DMS153 (cell line): ENCODE measurements at regions not wholly inside any gene's neighbourhood (a gene's known extent, or its start where the extent isn't known, plus 50 kb on each side); places are given as distances from the start of the nearest gene placed in this dataset.

Experiments used
- DNase-seq: peaks from one replicate; lab custom pipeline; 2025; lab: John Stamatoyannopoulos, UW

DNA sequence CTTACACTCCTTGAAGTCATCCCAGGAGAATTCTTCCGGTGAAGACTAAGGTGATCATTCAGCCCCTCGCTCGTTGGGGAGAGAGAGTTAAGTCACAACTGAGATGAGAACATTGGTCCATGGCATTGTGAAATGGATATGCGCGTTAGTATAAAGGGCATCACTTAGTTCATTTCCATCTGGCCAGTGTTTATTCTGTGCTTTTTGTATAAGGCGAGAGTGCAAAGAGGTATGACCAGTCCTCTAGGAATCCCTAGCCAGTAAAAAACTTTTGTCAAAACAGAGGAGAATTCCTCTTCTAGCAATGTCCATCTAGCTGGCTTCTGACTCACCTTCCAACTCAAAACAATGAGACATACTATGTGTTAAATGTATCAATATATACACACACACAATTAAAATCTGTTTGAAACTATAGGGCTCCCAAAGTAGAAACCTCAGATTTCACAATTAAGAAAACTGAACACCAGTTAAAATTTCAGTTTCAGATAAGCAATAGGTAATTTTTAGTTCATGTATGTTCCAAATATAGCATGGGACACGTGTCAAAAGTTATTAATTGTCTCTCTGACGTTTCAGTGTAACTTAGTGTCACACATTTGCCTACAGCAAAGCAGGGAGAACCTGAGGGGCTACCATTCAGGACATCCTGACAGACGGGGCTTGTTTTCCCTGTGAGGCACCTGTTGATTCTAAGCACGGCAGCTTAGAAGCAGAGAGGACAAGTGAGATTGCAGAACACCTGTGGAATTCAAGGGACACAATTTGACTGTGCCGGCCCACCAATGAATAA lies 158.9 kb downstream of the KLF6 start:
- no peak for DNase-seq

DNA sequence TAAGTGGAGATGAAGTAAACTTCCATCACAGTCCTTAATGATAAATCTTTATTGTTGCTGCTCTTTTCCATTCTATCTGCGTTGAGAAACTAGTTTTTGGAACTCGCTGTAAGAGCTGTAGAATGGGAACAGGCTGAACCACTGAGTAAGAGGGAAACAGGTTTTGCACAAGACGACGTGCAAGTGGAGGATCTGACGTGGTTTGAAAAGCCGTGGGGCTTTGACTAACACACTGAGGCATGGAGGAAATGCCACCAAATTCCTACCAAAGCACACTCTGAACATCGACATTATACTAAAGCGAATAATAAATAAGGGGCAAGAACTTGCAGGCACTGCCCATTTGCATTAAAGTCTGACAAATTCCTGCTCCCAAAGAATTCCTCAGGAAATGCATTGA lies 160.6 kb downstream of the KLF6 start:
- DNase-seq = no peak

DNA sequence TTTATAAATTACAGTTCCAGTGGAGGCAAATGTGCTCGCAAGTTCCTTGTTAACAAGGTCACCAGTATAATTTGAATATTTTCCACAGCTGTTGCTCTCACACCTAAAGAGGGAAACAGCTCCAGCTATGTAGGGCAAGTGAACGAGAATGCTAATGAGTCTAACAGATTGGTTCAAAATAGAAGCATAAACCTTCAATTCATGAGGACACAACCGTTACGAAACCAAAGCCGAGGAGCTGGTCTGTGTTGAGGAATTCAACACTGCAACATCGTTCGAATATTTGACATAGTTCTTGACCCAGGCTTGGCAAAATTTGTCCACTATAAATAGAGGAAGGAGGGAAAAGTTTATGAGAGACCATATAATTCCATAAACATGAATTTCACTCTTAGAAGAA lies 161.3 kb downstream of the KLF6 start:
- DNase-seq = no peak

DNA sequence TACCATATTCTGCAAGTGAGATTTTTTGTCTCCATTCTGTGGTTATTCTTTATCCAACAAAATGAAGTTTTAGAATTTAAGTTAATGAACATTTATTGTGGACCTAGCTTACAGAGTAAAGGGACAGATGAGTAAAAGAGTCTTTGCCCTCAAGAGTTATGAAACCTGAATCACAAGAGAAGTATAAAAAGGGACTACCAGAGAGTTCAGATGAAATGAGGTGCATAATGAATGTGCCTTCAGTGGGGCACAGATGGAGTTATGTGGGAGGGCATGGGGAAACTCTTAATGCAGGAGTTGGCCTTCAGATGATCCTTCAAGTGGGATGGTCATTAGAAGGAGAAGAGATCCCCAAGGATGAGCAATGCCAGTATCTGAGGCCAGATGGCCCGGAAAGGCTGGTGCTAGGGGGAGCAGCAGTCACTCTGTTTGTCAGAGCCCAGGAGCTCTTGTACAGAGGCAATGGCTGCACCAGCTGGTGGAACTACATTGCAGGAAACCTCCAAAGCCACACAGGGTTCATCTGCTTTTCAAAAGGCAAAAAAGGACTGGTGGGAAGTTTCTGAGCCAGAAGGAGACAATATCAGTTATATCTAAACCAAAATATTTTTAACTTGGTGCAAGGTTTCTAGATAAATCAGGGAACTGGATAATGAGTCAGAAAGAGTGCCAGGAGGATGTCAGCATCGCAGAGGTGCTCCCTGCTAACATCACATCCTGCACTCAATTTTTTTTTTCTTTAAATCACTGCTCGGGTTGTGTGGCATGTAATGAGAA lies 162.0 kb downstream of the KLF6 start:
- no peak for DNase-seq

DNA sequence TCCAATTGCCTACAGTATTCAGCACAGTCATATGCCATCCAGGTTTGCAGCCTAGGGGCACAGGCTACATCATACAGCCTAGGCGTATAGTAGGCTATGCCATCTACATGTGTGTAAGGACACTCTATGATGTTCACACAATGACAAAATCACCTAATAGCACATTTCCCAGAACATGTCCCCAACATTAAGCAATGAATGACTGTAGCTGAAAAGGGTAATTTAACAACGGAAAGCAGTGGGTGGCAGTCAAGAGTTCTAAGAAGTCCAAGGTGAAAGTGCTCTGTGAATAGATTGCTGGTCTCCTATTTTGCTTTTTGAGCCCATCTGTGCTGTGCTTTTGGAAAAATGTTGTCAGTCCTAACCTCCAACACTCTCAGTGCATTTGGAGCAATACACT lies 162.6 kb downstream of the KLF6 start:
- no peak for DNase-seq

DNA sequence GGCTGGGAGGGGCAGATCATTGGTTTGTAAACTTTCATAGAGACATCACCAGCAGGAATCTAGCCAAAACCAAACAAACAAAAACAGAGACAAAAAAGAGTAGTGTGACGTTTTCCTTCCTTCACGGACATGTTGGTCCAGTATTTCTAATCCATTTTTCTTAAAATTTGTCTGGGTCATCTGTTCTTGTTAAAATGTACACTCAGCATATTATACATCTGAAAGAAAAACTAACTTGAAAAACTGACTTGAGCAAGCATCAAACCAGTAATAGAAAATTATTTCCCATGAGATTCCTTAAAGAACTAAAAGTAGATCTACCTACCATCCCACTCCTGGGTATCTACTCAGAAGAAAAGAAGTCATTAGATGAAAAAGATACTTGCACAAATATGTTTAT lies 164.2 kb downstream of the KLF6 start:
- no peak for DNase-seq

DNA sequence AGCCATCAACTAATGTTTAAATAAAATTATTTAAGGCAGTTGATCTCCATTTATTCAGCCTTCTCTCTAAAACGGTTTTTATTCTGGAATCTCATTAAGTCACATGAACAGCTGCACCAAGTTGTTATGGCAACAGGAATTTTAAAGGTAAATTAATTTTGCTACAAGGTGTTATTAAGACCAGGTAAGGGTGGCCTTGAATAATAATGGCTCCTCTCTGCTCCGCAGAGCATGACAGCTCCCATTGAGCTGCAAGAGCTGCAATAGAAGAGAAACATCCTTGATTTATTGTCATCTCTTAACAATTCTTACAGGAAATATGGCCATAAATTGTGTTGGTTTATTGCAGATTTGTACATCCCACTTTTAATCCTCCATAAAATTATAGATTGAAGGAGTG lies 165.8 kb downstream of the KLF6 start:
- no peak for DNase-seq

DNA sequence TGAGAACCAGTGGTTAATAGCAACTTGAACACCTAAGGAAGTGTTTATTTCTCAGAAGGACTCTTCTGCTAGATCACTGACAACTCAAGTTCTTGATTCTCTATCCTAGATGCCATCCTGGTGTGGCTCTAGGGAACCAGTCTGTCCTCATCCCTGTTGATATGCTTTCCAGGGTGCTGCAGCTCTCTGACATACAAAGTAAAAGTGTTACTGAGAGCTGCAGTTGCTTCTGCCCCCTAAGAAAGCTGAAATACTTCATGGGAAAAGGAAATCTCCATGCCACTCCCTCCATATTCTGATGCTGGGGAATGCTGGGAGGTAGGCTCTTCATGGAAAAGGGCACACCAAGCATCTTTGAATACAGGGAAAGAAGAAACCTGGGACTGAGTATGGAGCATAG lies 168.1 kb downstream of the KLF6 start:
- DNase-seq = no peak

DNA sequence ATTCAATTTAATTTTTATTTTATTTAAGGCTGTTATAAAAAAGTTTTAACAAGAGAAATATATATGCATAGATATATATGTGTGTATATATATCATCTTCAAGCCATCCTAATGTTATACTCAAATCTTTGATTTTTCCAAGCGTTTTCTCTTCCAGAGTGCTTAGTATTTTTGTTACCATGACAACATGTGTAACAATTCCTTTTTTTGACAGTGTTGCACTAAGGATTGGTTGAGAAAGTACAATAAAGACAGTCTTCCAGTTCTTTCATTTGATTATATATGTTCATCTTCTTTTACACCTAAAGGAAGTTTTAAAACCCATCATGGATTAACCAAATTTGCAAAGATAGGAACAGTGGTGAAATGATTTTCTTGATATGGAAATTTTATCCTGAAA lies 171.7 kb downstream of the KLF6 start:
- DNase-seq = no peak

DNA sequence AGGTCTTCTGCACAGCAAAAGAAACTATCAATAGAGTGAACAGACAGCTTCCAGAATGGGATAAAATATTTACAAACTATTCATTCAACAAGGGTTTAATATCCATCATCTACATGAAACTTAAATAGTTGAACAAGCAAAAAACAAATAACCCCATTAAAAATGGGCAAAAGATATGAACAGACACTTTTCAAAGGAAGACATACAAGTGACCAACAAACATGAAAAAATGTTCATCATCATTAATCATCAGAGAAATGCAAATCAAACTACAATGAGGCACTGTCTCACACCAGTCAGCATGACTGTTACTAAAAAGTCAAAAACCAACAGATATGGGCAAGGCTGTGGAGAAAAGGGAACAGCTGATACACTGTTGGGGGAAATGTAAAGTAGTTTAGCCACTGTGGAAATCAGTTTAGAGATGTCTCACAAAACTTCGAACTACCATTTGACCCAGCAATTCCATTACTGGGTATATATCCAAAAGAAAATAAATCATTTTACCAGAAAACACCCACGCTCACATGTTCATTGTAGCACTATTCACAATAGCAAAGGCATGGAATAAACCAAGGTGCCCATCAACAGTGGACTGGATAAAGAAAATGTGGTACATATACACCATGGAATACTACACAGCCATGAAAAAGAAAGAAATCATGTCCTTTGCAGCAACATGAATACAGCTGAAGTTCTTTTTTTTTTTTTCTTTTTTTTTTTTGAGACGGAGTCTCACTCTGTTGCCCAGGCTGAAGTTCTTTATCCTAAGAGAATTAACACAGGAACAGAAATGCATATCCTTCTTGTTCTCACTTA lies 172.6 kb downstream of the KLF6 start:
- DNase-seq = no peak

DNA sequence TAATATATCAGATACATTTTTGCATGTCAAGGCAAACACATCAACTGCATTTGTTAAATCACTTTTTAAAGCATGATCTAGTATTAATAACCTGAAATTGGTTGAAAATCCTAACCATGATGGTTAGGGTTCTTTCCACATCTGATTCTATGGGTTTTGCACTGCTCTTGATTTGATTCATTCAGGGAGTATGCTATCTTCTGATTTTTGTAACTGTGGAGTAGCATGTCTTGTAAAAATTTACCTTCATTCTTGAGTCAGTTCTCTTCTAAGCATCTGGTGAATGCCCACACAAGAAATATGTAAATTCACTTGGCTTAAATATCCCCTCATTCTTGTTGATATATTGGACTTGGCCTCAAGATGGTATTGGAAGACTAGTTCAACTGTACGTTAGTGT lies 178.7 kb downstream of the KLF6 start:
- no peak for DNase-seq

DNA sequence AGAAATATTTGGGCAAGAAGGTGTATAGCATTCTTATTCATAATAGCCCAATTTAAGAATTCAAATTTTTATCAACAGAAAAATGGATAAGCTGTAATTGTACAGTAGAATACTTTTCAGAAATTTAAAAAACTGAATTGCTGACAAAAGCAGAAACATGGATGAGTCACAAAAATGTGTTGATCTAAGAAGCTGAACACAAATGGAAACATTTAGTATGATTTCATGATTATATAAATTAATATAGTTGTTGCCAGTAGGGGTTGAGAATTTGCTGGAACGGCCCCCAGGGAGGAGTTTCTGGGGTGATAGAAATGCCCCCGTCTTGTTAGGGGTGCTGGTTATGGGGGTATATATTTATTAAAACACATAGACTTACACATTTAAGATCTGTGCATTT lies 179.1 kb downstream of the KLF6 start:
- no peak for DNase-seq

DNA sequence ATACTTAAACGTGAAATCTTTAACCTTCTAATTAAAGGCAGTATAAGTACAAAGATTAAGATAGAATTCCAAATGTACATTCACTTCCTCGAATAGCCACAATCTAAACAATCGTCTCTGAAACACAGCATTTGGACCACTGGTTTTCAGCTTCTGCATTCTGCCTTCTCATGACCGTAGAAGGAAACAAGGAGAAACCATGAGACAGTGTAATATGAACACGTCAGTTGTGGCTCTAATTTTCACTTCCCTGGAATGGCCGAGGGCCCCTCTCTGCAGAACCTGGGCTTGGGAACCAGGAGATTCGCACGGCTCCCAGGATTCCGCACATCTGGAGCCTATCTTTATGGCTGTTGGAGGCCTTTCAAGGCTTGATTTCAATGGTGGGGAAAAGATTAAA lies 189.3 kb downstream of the KLF6 start:
- DNase-seq = no peak

DNA sequence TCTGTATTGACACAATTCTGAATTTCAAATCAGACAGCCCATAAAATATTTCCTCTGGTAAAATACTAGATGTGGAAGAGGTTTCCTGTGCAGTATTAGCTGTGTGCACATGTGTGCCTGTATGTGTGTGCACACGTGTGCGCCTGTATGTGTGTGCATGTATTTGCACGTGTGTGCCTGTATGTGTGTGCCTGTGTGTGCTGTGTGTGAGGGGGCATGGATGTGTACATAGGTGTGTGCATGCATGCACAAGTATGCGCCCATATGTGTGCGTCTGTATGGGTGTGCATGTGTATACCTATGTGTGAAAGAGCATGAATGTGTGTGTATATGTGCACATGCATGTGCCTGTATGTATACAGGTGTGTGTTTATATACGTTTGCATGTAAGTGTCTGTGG lies 191.4 kb downstream of the KLF6 start:
- no peak for DNase-seq

DNA sequence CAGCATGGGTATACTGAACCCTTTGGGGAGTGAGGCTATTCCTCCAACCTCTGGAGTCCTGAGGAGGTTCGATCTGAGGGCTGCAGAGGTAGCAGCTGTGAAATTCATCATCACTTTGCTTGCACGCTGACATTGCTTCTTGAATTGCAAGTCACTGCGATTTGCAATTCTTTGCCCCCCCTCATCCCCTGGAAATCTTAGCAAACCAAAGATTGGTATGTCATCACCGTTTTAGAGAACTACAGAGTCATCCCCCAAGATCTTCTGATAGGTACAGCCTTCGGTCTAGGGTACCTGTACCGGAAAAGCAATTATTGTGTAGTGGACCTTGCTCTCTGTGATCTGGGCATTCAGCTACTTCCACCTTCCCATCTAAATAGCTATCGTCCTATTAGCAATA lies 192.6 kb downstream of the KLF6 start:
- DNase-seq = no peak

DNA sequence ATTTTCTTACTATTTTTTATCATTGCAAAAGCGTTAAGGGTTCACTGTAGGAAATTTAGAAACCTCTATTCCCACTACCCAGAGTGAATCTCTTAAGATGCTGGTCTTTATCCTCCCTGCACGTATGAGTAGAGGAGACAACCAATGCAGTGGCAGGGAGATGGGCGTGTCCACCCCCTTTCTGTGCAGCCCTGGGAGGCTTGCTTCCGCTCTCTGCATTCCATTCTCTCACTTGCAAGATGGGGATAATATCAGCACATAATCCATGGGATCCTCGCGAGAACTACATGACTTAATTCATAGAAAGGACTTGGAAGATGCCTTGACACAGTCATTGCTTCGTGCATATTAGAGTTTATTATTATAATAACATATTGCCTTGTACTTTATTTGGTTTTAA lies 196.2 kb downstream of the KLF6 start:
- DNase-seq = no peak

DNA sequence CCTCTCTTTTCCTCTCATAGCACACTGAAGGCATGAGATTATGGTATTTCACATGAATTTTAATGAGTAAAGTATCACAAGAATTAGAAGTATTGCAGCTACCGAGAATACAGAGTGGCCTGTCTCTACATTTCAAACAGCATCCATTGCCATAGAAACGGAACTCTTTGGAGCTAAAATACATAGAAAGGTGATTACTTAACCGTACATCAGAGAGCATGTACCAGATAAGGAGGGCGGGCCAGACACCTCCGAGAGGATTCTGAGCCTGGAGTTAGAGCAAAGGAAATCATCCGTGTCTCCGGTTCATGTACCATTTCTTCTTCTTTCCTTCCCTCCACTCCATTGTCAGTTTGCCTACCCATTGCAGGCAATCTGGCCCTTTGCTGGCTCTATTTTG lies 196.7 kb downstream of the KLF6 start:
- no peak for DNase-seq

DNA sequence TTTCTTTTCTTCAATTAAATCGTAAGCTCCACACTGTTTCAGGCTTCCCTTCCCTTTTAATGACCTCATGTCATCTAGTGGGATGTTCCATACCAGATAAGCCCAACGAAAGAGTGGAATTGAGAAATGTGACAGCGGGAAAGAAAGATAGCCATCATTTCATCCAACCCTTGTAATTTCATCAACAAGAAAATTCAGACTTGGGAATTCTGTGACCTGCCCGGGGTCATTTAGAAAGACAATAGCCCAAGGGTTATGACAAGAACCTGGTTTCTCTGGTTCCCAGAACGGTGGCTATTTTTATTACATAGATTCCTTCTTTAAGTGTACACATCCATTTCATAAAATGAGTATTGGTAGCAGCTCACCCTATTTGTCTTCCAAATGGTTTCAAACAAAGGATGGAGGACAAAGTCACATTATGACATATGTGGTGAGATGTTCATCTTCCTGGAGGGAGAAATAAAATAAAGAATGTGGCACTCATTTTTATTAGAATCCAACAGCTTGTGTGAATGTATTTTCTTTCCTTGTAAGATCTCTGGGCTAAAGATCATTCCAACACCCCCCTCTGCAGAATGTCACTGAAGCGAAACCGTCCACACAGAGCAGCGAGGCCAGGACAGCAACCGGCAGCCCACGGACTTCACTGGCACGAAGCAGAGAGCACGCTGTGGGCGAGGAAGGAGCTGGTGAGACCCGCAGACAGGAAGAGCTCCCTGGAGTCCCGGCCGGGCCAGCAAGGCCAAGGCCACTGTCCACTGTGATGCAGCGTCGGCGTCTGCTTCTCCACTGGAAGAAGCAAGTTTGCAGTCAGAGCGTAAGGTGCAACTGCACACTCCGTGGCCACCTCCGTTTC lies 199.9 kb downstream of the KLF6 start:
- no peak for DNase-seq

DNA sequence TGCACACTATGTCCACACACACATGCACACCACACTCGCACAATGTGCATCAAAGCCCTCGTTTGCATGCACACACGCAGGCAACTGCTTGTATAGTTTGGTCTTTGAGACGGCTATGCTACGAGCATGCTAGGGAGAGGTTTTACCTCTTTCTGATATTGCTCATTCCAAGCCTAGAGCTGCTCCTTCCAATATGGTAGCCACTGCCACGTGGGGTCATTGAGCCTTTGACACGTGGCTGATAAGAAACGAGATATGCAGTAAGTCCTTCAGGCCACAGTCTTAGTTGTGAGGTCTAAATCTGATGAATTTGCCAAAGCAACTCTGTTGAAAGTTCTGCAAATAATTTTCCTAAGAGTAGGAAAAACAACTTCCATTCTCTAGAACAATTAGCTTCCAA lies 204.4 kb downstream of the KLF6 start:
- DNase-seq = no peak

DNA sequence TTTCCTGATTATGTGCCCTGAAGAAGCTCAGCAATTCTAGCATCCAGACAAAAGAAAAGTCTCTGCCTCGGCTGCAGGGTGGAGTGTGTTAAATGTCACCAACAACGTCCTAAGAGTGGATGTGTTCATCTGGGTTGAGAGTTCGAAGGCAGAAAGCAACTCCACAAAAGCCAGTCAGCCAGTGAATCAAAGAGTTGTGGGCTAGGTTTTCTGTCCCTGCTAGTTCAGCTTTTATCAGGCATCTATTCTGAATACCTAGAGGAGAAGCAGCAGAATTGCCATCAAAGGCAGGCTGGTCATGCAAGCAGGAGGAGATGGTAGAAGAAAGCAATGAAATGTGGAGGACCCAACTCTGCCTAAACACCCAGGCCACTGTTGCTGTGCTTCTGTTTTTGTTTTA lies 205.2 kb downstream of the KLF6 start:
- no peak for DNase-seq

DNA sequence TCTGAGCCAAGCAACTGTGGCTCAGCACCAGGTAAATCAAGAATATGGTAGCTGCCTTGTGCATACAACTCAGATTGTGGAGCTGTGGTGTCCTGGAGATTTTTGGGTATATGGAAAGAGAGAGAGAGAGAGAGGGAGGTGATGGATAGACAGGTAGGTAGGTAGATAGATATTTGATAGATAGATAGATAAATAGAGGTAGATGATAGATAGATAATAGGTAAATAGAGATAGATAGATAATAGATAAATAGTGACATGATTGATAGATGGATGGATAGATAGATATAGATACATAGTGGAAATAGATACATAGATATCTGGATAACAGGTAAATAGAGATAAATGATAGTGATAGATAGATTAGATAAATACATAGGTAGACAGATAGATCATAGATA lies 206.3 kb downstream of the KLF6 start:
- no peak for DNase-seq

DNA sequence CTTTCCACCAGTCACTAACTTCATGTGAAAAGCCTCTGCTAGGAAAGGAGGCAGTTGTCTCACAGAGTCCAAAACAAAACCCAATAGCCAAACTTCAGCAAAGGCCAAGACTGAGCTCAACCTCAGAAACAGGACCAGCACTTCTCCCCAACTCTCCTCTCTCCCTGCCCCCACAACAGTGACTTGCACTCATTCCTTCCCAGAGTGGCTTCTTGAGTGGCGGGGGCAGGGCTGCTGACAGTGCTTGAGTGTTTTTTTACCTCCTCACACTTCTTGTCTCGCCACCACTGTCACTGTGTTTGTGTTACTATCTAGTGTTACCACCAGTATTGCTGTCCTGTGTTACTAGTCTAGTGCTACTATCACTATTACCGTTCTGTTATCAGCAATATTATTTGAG lies 206.8 kb downstream of the KLF6 start:
- DNase-seq = no peak
